Adrenal gland (tissue), 9 donors: ENCODE measurements at regions not wholly inside any gene's neighbourhood (a gene's known extent, or its start where the extent isn't known, plus 50 kb on each side); places are given as distances from the start of the nearest gene placed in this dataset.

Experiments
- DNase-seq, 7 donors: peaks; one replicate each; pipeline ENCODE4 v3.0.0-alpha.2; 2019 to 2020
- H3K27ac ChIP-seq, 5 donors: fragments of 200-600 bp; sonication (generic) in 4 of 5; 1 replicate in 3 of 5; 2 replicates in 2 of 5; pipeline versions ENCODE4 v1.5.1 to v1.8.0; 2016 to 2020; ENCODE audit warnings: mild to moderate bottlenecking in 1 of 5
- H3K27me3 ChIP-seq: fragments of 200-600 bp; 2 replicates; pipeline ENCODE4 v1.8.0; 2021
- H3K36me3 ChIP-seq, 2 donors: fragments of 200-600 bp; replicated peaks in 1 of 2; 1 replicate in 1 of 2; 2 replicates in 1 of 2; pipeline versions ENCODE4 v1.5.1 to v1.8.0; 2018 to 2022
- H3K4me1 ChIP-seq, 2 donors: fragments of 200-600 bp; replicated peaks in 1 of 2; 1 replicate in 1 of 2; 2 replicates in 1 of 2; pipeline versions ENCODE4 v1.5.1 to v1.8.0; 2018 to 2021
- H3K4me3 ChIP-seq, 4 donors: fragments of 200-600 bp; sonication (generic) in 3 of 4; one replicate each; pipeline ENCODE4 v1.5.1; 2016 to 2018
- H3K9me3 ChIP-seq, 3 donors: fragments of 200-600 bp; sonication (generic) in 1 of 3; replicated peaks in 1 of 3; 1 replicate in 2 of 3; 2 replicates in 1 of 3; pipeline versions ENCODE4 v1.5.1 to v1.8.0; 2016 to 2021
- POLR2A ChIP-seq, 2 donors: fragments of 450-650 bp; IDR thresholded peaks; one replicate each; pipeline ENCODE4 v1.6.1; 2017; ENCODE audit warnings: antibody characterized with exemption in 2 of 2, mild to moderate bottlenecking in 2 of 2, moderate library complexity in 1 of 2
- whole genome bisulfite sequencing, 4 donors: extraction: QIAGEN DNeasy Blood & Tissue Kit in 2 of 4; methylation state at CpG; one replicate each; pipeline versions ENCODE4 v1.1.5 to v1.1.7; 2013 to 2017; 5-methylcytosine and 5-hydroxymethylcytosine counted together
- intact Hi-C, 2 donors: fragments of 100-400 bp; cut with DNase I; formaldehyde crosslinking; loops; one replicate each; pipeline versions ENCODE4 v1.14.1 to v1.15.0; 2022 to 2023
- TF ChIP-seq, protein P1 (sequence below), 6 experiments: fragments of 450-650 bp in 4 of 6; fragments of 200-600 bp in 2 of 6; sonication (generic) in 1 of 6; IDR thresholded peaks; 1 replicate in 5 of 6; 2 replicates in 1 of 6; pipeline versions ENCODE4 v1.5.1 to v1.8.0; 2016 to 2021; ENCODE audit warnings: antibody characterized with exemption in 6 of 6, mild to moderate bottlenecking in 2 of 6, moderate library complexity in 1 of 6
- donor health status: healthy with polysubstance abuse.
- donor health status: Bipolar disorder and iron deficiency.
- donor health status: DM: yes; HTN: yes; CAD: no.
- donor health status: DM: no; HTN: no; CAD: no.
- donor health status: DM: no; HTN: no; CAD: no.

- Histone ChIP-seq H3K9me3 (no peaks in the 10 kb centered on the region), H3K27ac (no peak overlapping the region), H3K4me3 (no peak overlapping the region), H3K27me3 (no peaks in the 10 kb centered on the region), H3K36me3 (no peaks in the 10 kb centered on the region), H3K4me1 (no peaks in the 10 kb centered on the region)
- intact Hi-C loops = no loop called here
- no peak for DNase-seq
- WGBS, 4 donors = 83 to 90% (median 85%) methylated on average over 12 to 25 of the region's 25 CpGs
- TF ChIP-seq, protein P1, sequence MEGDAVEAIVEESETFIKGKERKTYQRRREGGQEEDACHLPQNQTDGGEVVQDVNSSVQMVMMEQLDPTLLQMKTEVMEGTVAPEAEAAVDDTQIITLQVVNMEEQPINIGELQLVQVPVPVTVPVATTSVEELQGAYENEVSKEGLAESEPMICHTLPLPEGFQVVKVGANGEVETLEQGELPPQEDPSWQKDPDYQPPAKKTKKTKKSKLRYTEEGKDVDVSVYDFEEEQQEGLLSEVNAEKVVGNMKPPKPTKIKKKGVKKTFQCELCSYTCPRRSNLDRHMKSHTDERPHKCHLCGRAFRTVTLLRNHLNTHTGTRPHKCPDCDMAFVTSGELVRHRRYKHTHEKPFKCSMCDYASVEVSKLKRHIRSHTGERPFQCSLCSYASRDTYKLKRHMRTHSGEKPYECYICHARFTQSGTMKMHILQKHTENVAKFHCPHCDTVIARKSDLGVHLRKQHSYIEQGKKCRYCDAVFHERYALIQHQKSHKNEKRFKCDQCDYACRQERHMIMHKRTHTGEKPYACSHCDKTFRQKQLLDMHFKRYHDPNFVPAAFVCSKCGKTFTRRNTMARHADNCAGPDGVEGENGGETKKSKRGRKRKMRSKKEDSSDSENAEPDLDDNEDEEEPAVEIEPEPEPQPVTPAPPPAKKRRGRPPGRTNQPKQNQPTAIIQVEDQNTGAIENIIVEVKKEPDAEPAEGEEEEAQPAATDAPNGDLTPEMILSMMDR (IDR thresholded peaks at IDR 0.05) = no peak
- TF ChIP-seq POLR2A (IDR thresholded peaks at IDR 0.05) = no peak
These were observed 410.0 kb upstream of the MGMT start for GRCh38 chr10:129056734-129057689.

DNA sequence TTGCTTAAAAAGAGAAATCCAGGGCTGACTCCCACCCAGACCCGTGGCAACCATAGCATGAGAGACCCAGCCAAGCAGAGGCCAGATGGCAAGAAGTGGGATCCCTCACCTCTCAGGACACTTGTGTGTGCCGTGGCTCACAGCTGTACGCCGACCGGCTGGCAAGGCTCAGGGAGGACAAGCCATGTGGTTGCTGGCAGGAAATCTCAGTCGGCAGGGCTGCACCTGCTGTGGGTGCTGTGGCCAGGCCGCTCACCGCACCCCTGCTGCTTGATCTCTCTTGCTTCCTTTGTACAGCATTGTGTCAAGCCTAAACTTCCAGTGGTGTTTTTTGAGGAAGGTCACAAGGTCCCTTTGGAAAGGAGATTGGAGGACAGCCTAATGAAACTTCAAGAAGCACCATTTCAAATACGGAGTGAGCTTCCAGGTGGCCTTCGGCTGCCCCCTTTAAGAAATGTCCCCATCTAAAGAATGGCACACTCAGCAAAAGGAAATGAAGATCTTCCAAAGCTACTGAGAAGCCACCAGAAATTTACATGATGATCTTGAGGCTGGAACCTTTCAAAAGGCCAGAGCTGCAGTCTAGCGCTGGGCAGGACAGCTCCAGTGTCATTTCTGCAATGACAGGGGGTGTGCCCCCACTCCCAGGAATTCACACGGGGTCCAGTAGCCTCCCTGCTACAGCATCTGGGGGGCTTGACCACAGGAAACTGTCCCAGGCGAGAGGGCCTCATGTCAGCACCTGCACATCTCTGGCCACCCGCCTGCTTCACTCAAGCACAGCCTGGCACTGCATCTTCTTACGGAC, 409.0 kb upstream of the MGMT start:
- intact Hi-C loops = no loop called here
- Histone ChIP-seq H3K36me3 (no peaks in the 10 kb centered on the region), H3K27me3 (no peaks in the 10 kb centered on the region), H3K9me3 (no peaks in the 10 kb centered on the region), H3K27ac (no peak overlapping the region), H3K4me3 (no peak overlapping the region), H3K4me1 (no peaks in the 10 kb centered on the region)
- TF ChIP-seq, protein P1 (IDR thresholded peaks at IDR 0.05) = no peak
- TF ChIP-seq POLR2A (IDR thresholded peaks at IDR 0.05) = no peak
- WGBS, 4 donors = 60 to 76% (median 72%) methylated on average over 11 to 15 of the region's 15 CpGs
- no peak for DNase-seq

DNA sequence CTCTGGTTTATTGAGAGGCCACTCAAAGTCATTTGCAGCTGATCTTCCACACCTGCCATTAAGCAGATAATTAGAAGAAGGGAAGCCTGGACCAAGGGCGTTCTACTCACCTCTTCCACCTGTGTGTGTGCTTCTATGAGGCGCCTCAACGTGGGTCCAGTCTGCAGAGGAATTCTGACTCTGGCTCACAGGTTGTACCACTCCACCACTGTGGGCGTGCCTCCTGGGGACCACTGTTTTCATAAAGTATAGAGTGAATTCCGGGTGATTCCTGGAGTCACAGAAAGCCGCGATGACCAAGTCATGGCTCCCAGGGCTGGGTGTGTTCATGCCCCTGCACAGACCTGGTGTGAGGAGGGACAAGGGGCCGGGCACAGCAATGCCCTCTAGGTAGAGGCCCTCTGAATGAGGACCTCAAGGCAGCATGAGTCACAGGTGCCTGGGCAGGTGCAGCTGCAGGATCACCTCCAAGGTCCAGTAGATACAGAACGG, 408.3 kb upstream of the MGMT start:
- Histone ChIP-seq H3K27me3 (no peaks in the 10 kb centered on the region), H3K27ac (no peak overlapping the region), H3K4me1 (no peaks in the 10 kb centered on the region), H3K9me3 (no peaks in the 10 kb centered on the region), H3K36me3 (no peaks in the 10 kb centered on the region), H3K4me3 (no peak overlapping the region)
- no peak for TF ChIP-seq POLR2A (IDR thresholded peaks at IDR 0.05)
- TF ChIP-seq, protein P1 (IDR thresholded peaks at IDR 0.05) = no peak
- intact Hi-C loops = no loop called here
- 82 to 95% (median 86%) methylated on average over 9 of the region's 9 CpGs for WGBS, 4 donors
- no peak for DNase-seq

DNA sequence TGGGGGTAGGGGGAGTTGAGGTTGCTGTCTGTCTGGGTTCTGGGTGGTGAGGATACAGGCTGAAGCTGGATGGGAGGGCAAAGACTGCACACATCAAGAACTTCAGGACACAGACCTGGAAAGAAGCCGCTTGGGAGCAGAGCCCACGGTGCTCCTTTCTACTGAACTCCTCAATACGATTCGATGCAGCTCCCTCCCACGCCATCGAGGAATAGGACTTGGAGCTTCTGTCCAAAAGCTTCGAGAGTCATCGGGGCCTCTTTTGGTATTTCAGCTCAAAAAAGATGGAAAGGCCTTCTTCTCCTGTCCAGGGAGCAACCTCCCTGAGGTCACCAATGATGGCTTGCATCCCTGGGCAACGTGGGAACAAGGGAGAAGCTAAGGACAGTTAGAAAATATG, 407.1 kb upstream of the MGMT start:
- Histone ChIP-seq H3K4me1 (no peaks in the 10 kb centered on the region), H3K9me3 (no peaks in the 10 kb centered on the region), H3K36me3 (no peaks in the 10 kb centered on the region), H3K27ac (no peak overlapping the region), H3K4me3 (no peak overlapping the region), H3K27me3 (no peaks in the 10 kb centered on the region)
- DNase-seq = no peak
- WGBS, 4 donors = 78 to 89% (median 84%) methylated on average over 9 of the region's 9 CpGs
- intact Hi-C loops = no loop called here
- TF ChIP-seq, protein P1 (IDR thresholded peaks at IDR 0.05) = no peak
- TF ChIP-seq POLR2A (IDR thresholded peaks at IDR 0.05) = no peak
